ENCODE measurements at regions not wholly inside any gene's neighbourhood (a gene's known extent, or its start where the extent isn't known, plus 50 kb on each side); places are given as distances from the start of the nearest gene placed in this dataset.
A peak's percentile ranks its signal among the peaks of the same experiment; 100 is the strongest.

- no peak for DNase-seq (ENCODE audit: low spot score)
Observed at GRCh38 chr10:75347186-75347585, 54.4 kb downstream of the ZNF503 start.

DNA sequence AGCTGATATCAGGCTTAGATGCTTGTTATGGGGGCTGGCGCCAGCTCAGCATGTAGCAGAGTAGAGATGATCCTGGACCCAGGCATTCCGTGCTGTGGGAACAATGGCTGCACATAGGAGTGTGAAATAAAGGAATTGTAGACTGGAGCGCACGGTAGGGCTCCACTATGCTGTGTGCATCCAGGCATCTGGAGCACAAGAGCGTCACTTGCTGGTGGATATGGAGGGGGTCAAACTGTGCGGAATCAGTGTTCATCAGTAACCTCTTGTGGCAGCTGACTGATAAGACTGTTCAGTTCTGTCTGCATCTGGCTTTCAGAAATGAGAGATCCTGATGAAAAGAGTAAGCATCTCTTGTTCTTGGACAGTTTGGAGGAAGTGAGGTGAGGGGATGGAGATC is 55.8 kb downstream of the ZNF503 start:
- no peak for DNase-seq (ENCODE audit: low spot score)

- no peak for DNase-seq (ENCODE audit: low spot score)
Observed at GRCh38 chr10:75344170-75344569, 57.4 kb downstream of the ZNF503 start.

DNA sequence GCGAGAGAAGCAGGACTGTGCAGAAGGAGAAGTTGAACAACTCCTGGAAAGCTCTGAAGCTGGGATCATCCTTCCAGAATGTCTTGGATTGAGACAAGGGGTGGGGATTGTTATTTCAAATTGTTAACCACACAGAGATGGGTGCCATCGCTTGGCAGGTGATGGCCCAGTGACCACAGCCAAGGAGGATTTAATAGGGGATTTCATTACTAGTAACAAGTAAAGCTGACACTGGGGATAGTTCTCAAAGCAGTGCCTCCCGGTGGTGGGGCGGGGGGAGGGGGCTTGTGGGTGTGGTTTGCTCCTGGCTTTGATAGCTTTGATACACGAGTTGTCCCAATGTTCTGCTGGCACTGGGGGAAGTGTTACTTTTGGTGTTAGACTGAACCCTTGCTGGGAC is 59.2 kb downstream of the ZNF503 start:
- DNase-seq (ENCODE audit: low spot score) = no peak

GRCh38 chr10:75335983-75336382 is 65.6 kb downstream of the ZNF503 start:
- DNase-seq (ENCODE audit: low spot score) = no peak

DNA sequence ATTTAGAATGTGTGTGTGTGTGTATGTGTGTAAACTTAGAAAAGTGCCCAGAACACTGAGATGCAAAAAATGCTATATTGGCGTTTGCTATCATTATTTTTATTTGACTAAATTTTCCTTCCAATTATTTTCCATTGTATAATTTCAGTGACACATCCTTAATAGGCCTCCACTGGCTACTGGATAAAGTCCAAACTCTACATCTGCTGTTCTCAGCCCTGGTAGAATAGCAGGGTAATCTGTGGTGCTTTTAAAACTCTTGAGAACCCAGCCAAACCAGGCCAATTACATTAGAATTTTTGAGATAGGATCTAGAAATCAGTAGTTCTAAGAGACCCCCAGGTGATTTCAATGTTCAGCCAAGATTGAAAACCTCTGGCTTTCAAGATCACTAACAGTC is 66.4 kb downstream of the ZNF503 start:
- no peak for DNase-seq (ENCODE audit: low spot score)

- DNase-seq (ENCODE audit: low spot score) = no peak
Observed at GRCh38 chr10:75334720-75335119, 66.8 kb downstream of the ZNF503 start.

- DNase-seq (ENCODE audit: low spot score) = no peak
Observed at GRCh38 chr10:75332081-75332480, 69.5 kb downstream of the ZNF503 start.

- no peak for DNase-seq (ENCODE audit: low spot score)
Observed at GRCh38 chr10:75331081-75331480, 70.5 kb downstream of the ZNF503 start.

- no peak for DNase-seq (ENCODE audit: low spot score)
Observed at GRCh38 chr10:75329190-75329745, 72.3 kb downstream of the ZNF503 start.

DNA sequence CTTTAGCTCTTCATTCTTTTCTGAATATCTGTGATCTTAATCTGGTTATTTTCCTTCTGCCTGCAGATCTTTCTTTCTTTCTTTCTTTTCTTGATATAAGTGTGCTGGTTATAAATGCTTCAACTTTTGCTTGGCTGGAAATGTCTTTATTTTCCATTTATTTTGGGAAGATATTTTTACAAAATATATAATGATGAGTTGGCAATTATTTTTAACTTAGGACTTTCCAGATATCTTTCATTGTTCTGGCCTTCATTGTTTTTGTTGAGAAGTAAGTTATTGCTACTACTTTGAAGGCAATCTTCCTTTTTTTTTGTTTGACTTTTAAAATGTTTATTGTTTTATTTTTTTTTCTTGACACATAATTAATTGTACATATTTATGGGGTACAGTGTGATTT is 75.3 kb downstream of the ZNF503 start:
- no peak for DNase-seq (ENCODE audit: low spot score)

GRCh38 chr10:75319274-75319673 is 82.3 kb downstream of the ZNF503 start:
- no peak for DNase-seq (ENCODE audit: low spot score)

DNA sequence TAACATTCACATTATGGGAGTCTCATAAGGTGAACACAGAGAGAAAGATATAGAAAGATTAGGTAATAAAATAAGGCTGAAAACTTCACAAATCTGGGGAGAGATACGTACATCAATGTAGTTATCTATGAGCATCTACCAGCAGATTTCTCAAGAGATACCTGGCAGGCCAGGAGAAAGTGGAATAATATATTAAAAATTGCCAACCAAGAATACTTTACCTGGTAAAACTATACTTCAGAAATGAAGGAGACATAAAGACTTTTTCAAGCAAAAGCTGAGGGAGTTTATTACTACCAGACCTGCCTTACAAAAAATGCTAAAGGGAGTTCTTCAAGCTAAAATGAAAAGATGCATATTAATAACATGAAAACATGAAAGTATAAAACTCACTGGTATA is 78.8 kb upstream of the COMTD1 start:
- no peak for DNase-seq (ENCODE audit: low spot score)

GRCh38 chr10:75312440-75312839 is 76.7 kb upstream of the COMTD1 start:
- DNase-seq (ENCODE audit: low spot score) = no peak

GRCh38 chr10:75305675-75306074 is 69.9 kb upstream of the COMTD1 start:
- DNase-seq (ENCODE audit: low spot score) = no peak

DNA sequence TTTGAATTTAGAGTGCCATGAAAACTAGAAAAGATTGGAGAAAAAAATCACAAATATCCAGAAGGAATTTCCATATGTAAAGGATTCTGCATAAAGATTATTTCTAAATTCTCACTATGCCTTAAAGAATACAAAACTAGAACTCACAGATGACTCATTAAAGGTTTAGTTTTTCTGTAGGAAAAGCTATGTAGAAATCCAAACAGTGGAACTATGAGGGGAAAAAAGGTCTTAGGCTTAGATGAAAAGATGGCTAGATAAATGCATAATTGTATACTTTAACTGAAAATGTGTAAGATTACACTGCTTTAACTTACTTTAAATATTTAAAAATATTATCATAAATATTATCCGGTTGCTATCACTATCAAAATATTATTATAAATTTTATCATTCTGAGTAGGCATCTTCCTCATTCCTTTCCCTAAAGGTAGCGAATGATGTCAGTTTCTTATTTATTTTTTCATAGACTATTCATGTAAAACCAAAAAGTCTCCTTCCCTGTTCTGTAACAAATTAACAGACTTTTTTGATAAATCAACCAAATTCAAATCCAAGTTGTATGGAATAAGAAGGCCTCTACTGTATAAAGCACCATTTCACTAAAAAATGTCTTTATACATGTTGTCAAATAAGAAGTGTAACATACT is 69.1 kb upstream of the COMTD1 start:
- no peak for DNase-seq (ENCODE audit: low spot score)

GRCh38 chr10:75304313-75304712 is 68.6 kb upstream of the COMTD1 start:
- DNase-seq (ENCODE audit: low spot score) = no peak

DNA sequence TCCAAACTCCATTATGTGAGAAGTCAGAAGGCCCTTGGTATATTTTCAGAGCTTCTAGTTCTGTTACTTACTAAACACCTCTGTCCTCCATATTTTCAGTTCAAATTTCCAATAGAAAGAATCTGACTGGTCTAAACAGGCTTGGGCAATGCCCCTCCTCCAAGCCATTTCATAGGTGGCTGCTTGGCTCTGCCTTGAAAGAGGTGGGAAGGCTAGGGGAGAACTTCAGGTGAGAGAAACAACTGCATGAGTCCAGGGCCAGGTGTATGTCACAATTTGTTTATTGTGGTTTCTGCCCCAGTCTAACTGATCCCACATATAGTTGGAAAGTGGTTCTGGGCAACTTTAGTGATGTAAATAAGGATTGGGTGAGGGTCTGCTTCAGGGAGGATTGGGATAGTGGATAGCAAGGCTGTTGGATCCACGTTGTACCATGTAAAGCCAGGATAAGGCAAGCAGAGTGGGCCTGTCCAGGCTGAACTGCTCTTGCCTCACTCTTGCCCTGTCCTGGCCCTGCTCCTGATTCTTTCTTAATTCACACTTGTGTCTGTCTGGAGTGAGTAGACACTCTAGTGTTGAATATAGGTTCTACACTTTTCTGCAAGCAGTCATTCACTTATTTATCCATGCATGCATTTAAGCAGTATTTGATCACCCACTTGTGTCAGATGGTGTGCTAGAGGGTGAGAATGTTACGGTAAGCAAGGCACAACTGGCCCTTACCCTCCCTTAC is 67.5 kb upstream of the COMTD1 start:
- DNase-seq (ENCODE audit: low spot score) = no peak

DNA sequence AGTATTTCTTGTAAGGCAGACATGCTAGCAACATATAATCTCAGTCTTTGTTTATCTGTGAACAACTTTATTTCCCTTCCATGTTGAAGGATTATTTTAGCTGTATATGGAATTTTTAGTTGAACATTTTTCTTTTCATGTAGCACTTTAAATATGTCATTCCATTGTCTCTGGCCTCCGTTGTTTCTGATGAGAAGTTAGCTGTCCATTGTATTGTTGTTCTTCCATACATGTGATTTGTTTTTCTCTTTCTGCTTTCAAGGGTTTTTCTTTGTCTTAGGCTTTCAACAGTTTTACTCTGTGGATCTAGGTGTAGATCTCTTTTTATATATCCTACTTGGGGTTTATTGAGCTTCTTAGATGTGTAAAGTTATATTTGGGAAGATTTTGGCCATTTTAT is 66.3 kb upstream of the COMTD1 start:
- no peak for DNase-seq (ENCODE audit: low spot score)

GRCh38 chr10:75297021-75297599 is 61.4 kb upstream of the COMTD1 start:
- DNase-seq (ENCODE audit: low spot score) = no peak

DNA sequence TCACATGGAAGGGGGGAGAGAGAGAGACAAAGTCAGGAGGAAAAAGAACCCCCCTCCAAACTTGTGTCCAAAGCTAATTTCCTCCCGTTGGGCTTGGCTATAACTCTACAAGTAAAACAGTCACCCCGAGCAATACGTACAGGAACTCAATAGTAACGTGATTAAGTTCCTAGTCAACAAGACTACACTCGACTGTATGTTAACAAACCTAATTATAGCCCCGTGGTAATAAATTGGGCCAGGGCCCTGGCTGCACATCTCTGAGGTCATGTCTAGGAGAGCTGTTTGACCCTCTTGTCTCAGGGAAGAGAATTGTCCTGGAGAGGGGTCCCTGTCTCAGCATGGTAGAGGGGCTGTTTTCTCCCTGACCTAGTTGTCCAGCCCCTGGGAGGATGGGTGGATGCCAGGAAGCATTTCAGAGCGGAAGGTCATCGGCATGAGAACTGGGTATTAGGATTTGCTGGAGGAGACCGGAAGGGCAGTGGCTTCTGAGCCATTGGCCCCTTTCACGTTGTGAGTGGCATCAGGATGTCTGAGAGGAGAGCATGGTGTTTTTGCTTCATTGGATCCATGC is 60.2 kb upstream of the COMTD1 start:
- DNase-seq (ENCODE audit: low spot score) = no peak

DNA sequence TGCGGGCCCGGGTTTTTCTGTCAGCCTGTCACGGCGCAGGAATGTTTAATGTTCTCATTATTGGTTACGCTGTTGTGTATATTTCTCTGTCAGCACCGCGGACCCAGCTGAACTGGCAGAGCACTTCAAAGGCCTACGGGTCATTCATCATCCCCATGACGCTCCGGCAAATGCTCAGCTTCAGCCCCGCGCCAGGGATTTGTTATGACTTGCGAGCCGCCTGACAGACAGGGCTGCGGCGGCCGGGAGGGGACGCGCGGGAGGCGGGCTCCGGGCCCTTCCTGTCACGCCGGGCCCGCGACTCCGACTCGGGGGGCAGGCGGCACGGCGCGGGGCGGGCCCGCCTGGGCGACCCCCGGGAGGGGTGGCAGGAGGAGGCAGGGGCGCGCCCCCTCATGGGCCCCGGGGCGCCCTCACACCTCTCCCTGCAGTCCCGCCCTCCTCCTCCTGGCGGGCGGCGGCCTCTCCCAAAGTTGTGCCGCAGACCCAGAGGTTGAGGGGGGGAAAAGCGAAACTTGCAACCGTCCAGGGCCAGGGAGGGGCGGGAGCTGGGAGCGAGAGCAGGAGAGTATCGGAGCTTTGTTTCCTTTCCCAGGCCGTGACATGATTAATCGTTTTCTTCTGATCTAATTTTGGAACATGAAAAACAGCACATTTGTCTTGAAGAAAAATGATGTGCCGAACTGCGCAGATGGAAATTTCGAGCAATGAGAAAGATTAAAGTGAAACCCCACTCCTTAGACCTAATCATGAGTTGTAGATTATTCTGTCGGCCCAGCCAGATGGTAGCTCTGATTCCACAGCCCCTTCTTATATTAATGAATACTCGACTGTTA is 59.3 kb upstream of the COMTD1 start:
- peak; percentile 48 for DNase-seq (ENCODE audit: low spot score)

Measured in activated CD4-positive, alpha-beta T cell treated with anti-CD3 and anti-CD28 coated beads, Interleukin-2, Interleukin-4, amounts not matched to agents 100 ng/mL and 50 ng/mL, durations not matched to agents 16 hours and 8 hours (primary cell).